ENCODE measurements at regions not wholly inside any gene's neighbourhood (a gene's known extent, or its start where the extent isn't known, plus 50 kb on each side); places are given as distances from the start of the nearest gene placed in this dataset.

GRCh38 chr5:170159947-170160346, 54.2 kb downstream of the FOXI1 start:
- no peaks in the 10 kb centered on the region for H3K4me1 Mint-ChIP-seq
- H3K27me3 Mint-ChIP-seq = no peaks in the 10 kb centered on the region
- no peaks in the 10 kb centered on the region for H3K36me3 Mint-ChIP-seq (ENCODE audit: low read depth)

GRCh38 chr5:170161069-170161468, 55.4 kb downstream of the FOXI1 start:
- Mint-ChIP-seq H3K9me3 (no peaks in the 10 kb centered on the region), H3K4me3 (no peak overlapping the region), H3K27ac (no peak overlapping the region), H3K4me1 (no peaks in the 10 kb centered on the region), H3K27me3 (no peaks in the 10 kb centered on the region), H3K36me3 (ENCODE audit: low read depth) (no peaks in the 10 kb centered on the region)
- DNase-seq (no peak), ATAC-seq (no peak)

More at GRCh38 chr5:170159947-170160346, 54.2 kb downstream of the FOXI1 start:
- ATAC-seq = no peak
- DNase-seq = no peak
- Mint-ChIP-seq H3K4me3 (no peak overlapping the region), H3K27ac (no peak overlapping the region), H3K9me3 (no peaks in the 10 kb centered on the region)

- Mint-ChIP-seq H3K4me1 (no peaks in the 10 kb centered on the region), H3K9me3 (no peaks in the 10 kb centered on the region), H3K36me3 (ENCODE audit: low read depth) (no peaks in the 10 kb centered on the region), H3K27me3 (no peaks in the 10 kb centered on the region), H3K4me3 (no peak overlapping the region), H3K27ac (no peak overlapping the region)
- DNase-seq (no peak), ATAC-seq (no peak)
These were observed 57.1 kb downstream of the FOXI1 start for GRCh38 chr5:170162631-170163321.

- H3K36me3 Mint-ChIP-seq (ENCODE audit: low read depth) = no peaks in the 10 kb centered on the region
- ATAC-seq (no peak), DNase-seq (no peak)
- H3K27me3 Mint-ChIP-seq = no peaks in the 10 kb centered on the region
- no peaks in the 10 kb centered on the region for H3K4me1 Mint-ChIP-seq
- H3K9me3 Mint-ChIP-seq = no peaks in the 10 kb centered on the region
- H3K27ac Mint-ChIP-seq = no peak overlapping the region
- no peak overlapping the region for H3K4me3 Mint-ChIP-seq
These were observed 58.4 kb downstream of the FOXI1 start for GRCh38 chr5:170164087-170164486.

- no peak overlapping the region for H3K27ac Mint-ChIP-seq
- ATAC-seq (no peak), DNase-seq (no peak)
- no peaks in the 10 kb centered on the region for H3K4me1 Mint-ChIP-seq
- no peaks in the 10 kb centered on the region for H3K9me3 Mint-ChIP-seq
- no peak overlapping the region for H3K4me3 Mint-ChIP-seq
- no peaks in the 10 kb centered on the region for H3K27me3 Mint-ChIP-seq
- no peaks in the 10 kb centered on the region for H3K36me3 Mint-ChIP-seq (ENCODE audit: low read depth)
These were observed 59.2 kb downstream of the FOXI1 start for GRCh38 chr5:170164921-170165320.

GRCh38 chr5:170166101-170166500, 60.4 kb downstream of the FOXI1 start:
- ATAC-seq (no peak), DNase-seq (no peak)
- Mint-ChIP-seq H3K27ac (no peak overlapping the region), H3K9me3 (no peaks in the 10 kb centered on the region), H3K4me1 (no peaks in the 10 kb centered on the region), H3K27me3 (no peaks in the 10 kb centered on the region), H3K4me3 (no peak overlapping the region), H3K36me3 (ENCODE audit: low read depth) (no peaks in the 10 kb centered on the region)

GRCh38 chr5:170168002-170168401, 62.3 kb downstream of the FOXI1 start:
- Mint-ChIP-seq H3K36me3 (ENCODE audit: low read depth) (no peaks in the 10 kb centered on the region), H3K27me3 (no peaks in the 10 kb centered on the region), H3K4me1 (no peaks in the 10 kb centered on the region), H3K27ac (no peak overlapping the region), H3K9me3 (no peaks in the 10 kb centered on the region), H3K4me3 (no peak overlapping the region)
- no peak for DNase-seq
- ATAC-seq = no peak

- Mint-ChIP-seq H3K4me3 (no peak overlapping the region), H3K4me1 (no peaks in the 10 kb centered on the region), H3K27me3 (no peaks in the 10 kb centered on the region), H3K9me3 (no peaks in the 10 kb centered on the region), H3K36me3 (ENCODE audit: low read depth) (no peaks in the 10 kb centered on the region), H3K27ac (no peak overlapping the region)
- DNase-seq (no peak), ATAC-seq (no peak)
These were observed 63.1 kb downstream of the FOXI1 start for GRCh38 chr5:170168797-170169196.

GRCh38 chr5:170169996-170170395, 62.8 kb upstream of the C5orf58 start:
- H3K36me3 Mint-ChIP-seq (ENCODE audit: low read depth) = no peaks in the 10 kb centered on the region
- H3K27me3 Mint-ChIP-seq = no peaks in the 10 kb centered on the region
- no peaks in the 10 kb centered on the region for H3K9me3 Mint-ChIP-seq
- no peak for ATAC-seq
- no peak for DNase-seq
- H3K4me3 Mint-ChIP-seq = no peak overlapping the region
- no peaks in the 10 kb centered on the region for H3K4me1 Mint-ChIP-seq
- no peak overlapping the region for H3K27ac Mint-ChIP-seq

- no peaks in the 10 kb centered on the region for H3K4me1 Mint-ChIP-seq
- DNase-seq (no peak), ATAC-seq (no peak)
- no peaks in the 10 kb centered on the region for H3K36me3 Mint-ChIP-seq (ENCODE audit: low read depth)
- H3K27me3 Mint-ChIP-seq = no peaks in the 10 kb centered on the region
- no peak overlapping the region for H3K4me3 Mint-ChIP-seq
- no peaks in the 10 kb centered on the region for H3K9me3 Mint-ChIP-seq
- H3K27ac Mint-ChIP-seq = no peak overlapping the region
These were observed 61.0 kb upstream of the C5orf58 start for GRCh38 chr5:170171811-170172210.

GRCh38 chr5:170173227-170173626, 59.6 kb upstream of the C5orf58 start:
- ATAC-seq = peak; percentile 43
- Mint-ChIP-seq H3K36me3 (ENCODE audit: low read depth) (no peaks in the 10 kb centered on the region), H3K27ac (no peak overlapping the region), H3K27me3 (no peaks in the 10 kb centered on the region), H3K4me3 (no peak overlapping the region), H3K9me3 (no peaks in the 10 kb centered on the region), H3K4me1 (no peaks in the 10 kb centered on the region)
- DNase-seq = no peak

- no peak for DNase-seq
These were observed 59.1 kb upstream of the C5orf58 start for GRCh38 chr5:170173647-170174046.

GRCh38 chr5:170176916-170177315, 55.9 kb upstream of the C5orf58 start:
- no peaks in the 10 kb centered on the region for H3K36me3 Mint-ChIP-seq (ENCODE audit: low read depth)
- no peak overlapping the region for H3K27ac Mint-ChIP-seq
- H3K27me3 Mint-ChIP-seq = no peaks in the 10 kb centered on the region
- H3K4me1 Mint-ChIP-seq = no peaks in the 10 kb centered on the region
- no peak overlapping the region for H3K4me3 Mint-ChIP-seq
- ATAC-seq = no peak
- H3K9me3 Mint-ChIP-seq = no peaks in the 10 kb centered on the region
- DNase-seq = no peak

More at GRCh38 chr5:170173647-170174046, 59.1 kb upstream of the C5orf58 start:
- no peak for ATAC-seq
- Mint-ChIP-seq H3K4me1 (no peaks in the 10 kb centered on the region), H3K9me3 (no peaks in the 10 kb centered on the region), H3K4me3 (no peak overlapping the region), H3K36me3 (ENCODE audit: low read depth) (no peaks in the 10 kb centered on the region), H3K27ac (no peak overlapping the region), H3K27me3 (no peaks in the 10 kb centered on the region)

- no peaks in the 10 kb centered on the region for H3K36me3 Mint-ChIP-seq (ENCODE audit: low read depth)
- H3K27ac Mint-ChIP-seq = no peak overlapping the region
- ATAC-seq = no peak
- H3K4me3 Mint-ChIP-seq = no peak overlapping the region
- H3K9me3 Mint-ChIP-seq = no peaks in the 10 kb centered on the region
- no peaks in the 10 kb centered on the region for H3K27me3 Mint-ChIP-seq
- H3K4me1 Mint-ChIP-seq = no peaks in the 10 kb centered on the region
- no peak for DNase-seq
These were observed 54.0 kb upstream of the C5orf58 start for GRCh38 chr5:170178814-170179213.

- ATAC-seq = no peak
- no peaks in the 10 kb centered on the region for H3K27me3 Mint-ChIP-seq
- H3K36me3 Mint-ChIP-seq (ENCODE audit: low read depth) = no peaks in the 10 kb centered on the region
- no peak for DNase-seq
- no peaks in the 10 kb centered on the region for H3K9me3 Mint-ChIP-seq
- H3K4me3 Mint-ChIP-seq = no peak overlapping the region
- no peaks in the 10 kb centered on the region for H3K4me1 Mint-ChIP-seq
- H3K27ac Mint-ChIP-seq = no peak overlapping the region
These were observed 53.2 kb upstream of the C5orf58 start for GRCh38 chr5:170179626-170180025.

- Mint-ChIP-seq H3K4me3 (no peak overlapping the region), H3K9me3 (no peaks in the 10 kb centered on the region), H3K27ac (no peak overlapping the region), H3K27me3 (no peaks in the 10 kb centered on the region), H3K36me3 (ENCODE audit: low read depth) (no peaks in the 10 kb centered on the region), H3K4me1 (no peaks in the 10 kb centered on the region)
- DNase-seq (no peak), ATAC-seq (no peak)
These were observed 50.9 kb upstream of the C5orf58 start for GRCh38 chr5:170181902-170182301.
